ENCODE measurements at regions not wholly inside any gene's neighbourhood (a gene's known extent, or its start where the extent isn't known, plus 50 kb on each side); places are given as distances from the start of the nearest gene placed in this dataset.

DNA sequence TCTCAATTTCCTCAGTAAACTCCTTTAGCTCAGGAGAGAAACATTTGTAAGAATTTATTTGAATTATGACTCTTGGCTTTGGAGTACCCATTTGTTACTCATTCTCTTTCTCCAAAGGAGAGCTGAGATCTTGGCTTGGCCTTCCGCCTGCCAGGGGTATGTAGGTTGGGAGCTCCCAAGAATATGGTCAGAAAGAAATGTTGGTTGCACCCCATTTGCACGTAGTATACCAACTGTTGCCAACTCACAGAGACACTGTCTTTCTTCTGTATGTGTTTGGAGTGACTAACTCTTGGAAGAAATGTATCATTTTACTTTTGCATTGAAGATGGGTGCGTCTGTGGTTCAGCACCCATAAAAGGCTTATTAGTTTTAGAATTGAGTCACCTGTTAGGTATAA lies 708.5 kb upstream of the SORCS1 start:
- no TSS peak for BruUV-seq (replicated peaks)
- H3K9me3 ChIP-seq (ENCODE audit: control insufficient read depth, insufficient read depth, low read depth, low read length), result no peaks in the 10 kb centered on the region
- DNase-seq (ENCODE audit: low read depth, low spot score) (no peak), ATAC-seq (no peak)
- ChIA-PET CTCF (no interaction called here), POLR2A (no interaction called here)
- in situ Hi-C loops (cut with HindIII; ENCODE audit: low pct_unique_long_range_greater_than_20kb, low sequenced_read_pairs) (no loop called here), intact Hi-C loops (cut with micrococcal nuclease; ENCODE audit: unreplicated experiment) (no loop called here)
- no peak overlapping the region for H3K27ac ChIP-seq (ENCODE audit: low read length)
- TF ChIP-seq POLR2AphosphoS5 (IDR thresholded peaks at IDR 0.05; ENCODE audit: low read depth, low read length) (no peak), CTCF (IDR thresholded peaks at IDR 0.05) (no peak), TCF7L2 (IDR thresholded peaks at IDR 0.05; ENCODE audit: low read depth, low read length) (no peak), REST (IDR thresholded peaks at IDR 0.05; ENCODE audit: insufficient read depth in 1 of 2, low read depth in 2 of 2, low read length in 1 of 2) (no peak), SIN3A (IDR thresholded peaks at IDR 0.05; ENCODE audit: borderline replicate concordance, insufficient read depth, low read depth, low read length) (no peak)
- no peaks in the 10 kb centered on the region for H3K36me3 ChIP-seq (ENCODE audit: control insufficient read depth, insufficient read depth, low read length)
- H3K4me3 ChIP-seq (ENCODE audit: low read depth in 2 of 2, low read length in 2 of 2), result no peak overlapping the region
- no peaks in the 10 kb centered on the region for H3K27me3 ChIP-seq (ENCODE audit: control insufficient read depth, insufficient read depth, low read length)
- no peaks in the 10 kb centered on the region for H3K4me1 ChIP-seq (ENCODE audit: control insufficient read depth, insufficient read depth, low read length)

DNA sequence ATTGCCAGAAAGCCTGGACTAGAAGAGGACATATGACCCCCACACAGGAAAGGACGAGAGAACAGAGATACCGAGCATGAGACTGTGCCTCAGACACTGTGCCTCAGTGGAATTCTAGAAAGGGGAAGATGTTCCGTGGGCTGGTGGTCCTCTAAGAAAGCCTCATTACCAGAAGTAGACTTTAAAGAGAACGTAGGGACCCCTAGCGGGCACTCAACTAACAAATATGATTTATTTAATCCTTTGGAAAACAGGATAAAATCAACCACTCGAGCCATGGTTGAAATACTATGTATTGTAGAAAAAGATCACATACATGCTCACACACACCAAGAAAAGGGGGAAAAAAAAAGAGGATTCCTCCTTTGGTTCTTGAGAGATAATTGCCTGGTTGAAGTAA lies 701.2 kb upstream of the SORCS1 start:
- intact Hi-C loops (cut with micrococcal nuclease; ENCODE audit: unreplicated experiment) (no loop called here), in situ Hi-C loops (cut with HindIII; ENCODE audit: low pct_unique_long_range_greater_than_20kb, low sequenced_read_pairs) (no loop called here)
- TF ChIP-seq SIN3A (IDR thresholded peaks at IDR 0.05; ENCODE audit: borderline replicate concordance, insufficient read depth, low read depth, low read length), result no peak
- peak; percentile 26 for TF ChIP-seq CTCF (IDR thresholded peaks at IDR 0.05)
- no peaks in the 10 kb centered on the region; the same call in 1 of the 2 replicates for H3K9me3 ChIP-seq (ENCODE audit: control insufficient read depth, insufficient read depth, low read depth, low read length)
- ATAC-seq (no peak), DNase-seq (ENCODE audit: low read depth, low spot score) (no peak)
- no peaks in the 10 kb centered on the region for H3K27me3 ChIP-seq (ENCODE audit: control insufficient read depth, insufficient read depth, low read length)
- H3K4me1 ChIP-seq (ENCODE audit: control insufficient read depth, insufficient read depth, low read length), result no peaks in the 10 kb centered on the region
- BruUV-seq (replicated peaks), result no TSS peak
- H3K4me3 ChIP-seq (ENCODE audit: low read depth in 2 of 2, low read length in 2 of 2), result no peak overlapping the region
- ChIA-PET POLR2A (no interaction called here), CTCF (no interaction called here)
- H3K27ac ChIP-seq (ENCODE audit: low read length), result no peak overlapping the region
- H3K36me3 ChIP-seq (ENCODE audit: control insufficient read depth, insufficient read depth, low read length), result no peaks in the 10 kb centered on the region

GRCh38 chr10:107859065-107859464 lies 694.6 kb upstream of the SORCS1 start:
- Histone ChIP-seq H3K36me3 (ENCODE audit: control insufficient read depth, insufficient read depth, low read length) (no peaks in the 10 kb centered on the region), H3K4me3 (ENCODE audit: low read depth in 2 of 2, low read length in 2 of 2) (no peak overlapping the region), H3K4me1 (ENCODE audit: control insufficient read depth, insufficient read depth, low read length) (no peaks in the 10 kb centered on the region), H3K9me3 (ENCODE audit: control insufficient read depth, insufficient read depth, low read depth, low read length) (no peaks in the 10 kb centered on the region), H3K27me3 (ENCODE audit: control insufficient read depth, insufficient read depth, low read length) (no peaks in the 10 kb centered on the region), H3K27ac (ENCODE audit: low read length) (no peak overlapping the region)
- in situ Hi-C loops (cut with HindIII; ENCODE audit: low pct_unique_long_range_greater_than_20kb, low sequenced_read_pairs) (no loop called here), intact Hi-C loops (cut with micrococcal nuclease; ENCODE audit: unreplicated experiment) (no loop called here)
- ChIA-PET POLR2A (no interaction called here), CTCF (no interaction called here)
- no peak for TF ChIP-seq SIN3A (IDR thresholded peaks at IDR 0.05; ENCODE audit: borderline replicate concordance, insufficient read depth, low read depth, low read length)
- TF ChIP-seq TCF7L2 (IDR thresholded peaks at IDR 0.05; ENCODE audit: low read depth, low read length), result no peak
- TF ChIP-seq CTCF (IDR thresholded peaks at IDR 0.05), result no peak
- no peak for TF ChIP-seq REST (IDR thresholded peaks at IDR 0.05; ENCODE audit: insufficient read depth in 1 of 2, low read depth in 2 of 2, low read length in 1 of 2)
- no peak for TF ChIP-seq POLR2AphosphoS5 (IDR thresholded peaks at IDR 0.05; ENCODE audit: low read depth, low read length)
- BruUV-seq (replicated peaks), result no TSS peak
- DNase-seq (ENCODE audit: low read depth, low spot score) (no peak), ATAC-seq (no peak)

Measured in Panc1 (cell line).